Lung (tissue), 11 donors: ENCODE measurements at regions not wholly inside any gene's neighbourhood (a gene's known extent, or its start where the extent isn't known, plus 50 kb on each side); places are given as distances from the start of the nearest gene placed in this dataset.

Experiments used
- ATAC-seq: fragments of 200-7000 bp; cut with Tn5 transposase; one replicate; pipeline ENCODE4 v1.9.1; 2020; ENCODE audit warnings: moderate number of reproducible peaks; ENCODE audit not compliant: insufficient read depth, low FRiP score
- DNase-seq, 3 donors: peaks; one replicate each; pipeline ENCODE4 v3.0.0-alpha.2; 2013 to 2017
- H3K27ac ChIP-seq, 2 donors: one replicate each; pipeline ENCODE4 v1.5.1; 2013; ENCODE audit warnings: mild to moderate bottlenecking in 2 of 2, moderate library complexity in 2 of 2, control low read depth in 1 of 2, inconsistent platforms in 1 of 2, low read depth in 1 of 2, low read length in 1 of 2
- H3K27me3 ChIP-seq, 3 donors: one replicate each; pipeline ENCODE4 v1.5.1; 2013; ENCODE audit warnings: low read length in 2 of 3; ENCODE audit not compliant: control insufficient read depth in 3 of 3, insufficient read depth in 3 of 3
- H3K36me3 ChIP-seq, 4 donors: one replicate each; pipeline ENCODE4 v1.5.1; 2013; ENCODE audit warnings: low read length in 4 of 4, mild to moderate bottlenecking in 1 of 4, moderate library complexity in 1 of 4; ENCODE audit not compliant: control insufficient read depth in 4 of 4, insufficient read depth in 4 of 4
- H3K4me1 ChIP-seq, 5 donors: one replicate each; pipeline ENCODE4 v1.5.1; 2013; ENCODE audit warnings: low read length in 5 of 5, mild to moderate bottlenecking in 2 of 5, moderate library complexity in 1 of 5; ENCODE audit not compliant: control insufficient read depth in 5 of 5, insufficient read depth in 5 of 5
- H3K4me3 ChIP-seq: one replicate; pipeline ENCODE4 v1.5.1; 2013; ENCODE audit warnings: mild to moderate bottlenecking, control low read depth, moderate library complexity
- H3K9ac ChIP-seq, 2 donors: one replicate each; pipeline ENCODE4 v1.5.1; 2013; ENCODE audit warnings: low read length in 2 of 2, control low read depth in 1 of 2; ENCODE audit not compliant: insufficient read depth in 1 of 2
- H3K9me3 ChIP-seq, 4 donors: one replicate each; pipeline ENCODE4 v1.5.1; 2013; ENCODE audit warnings: low read length in 3 of 4, mild to moderate bottlenecking in 1 of 4, moderate library complexity in 1 of 4; ENCODE audit not compliant: control insufficient read depth in 4 of 4, insufficient read depth in 3 of 4
- WGBS, 2 donors: extraction: QIAGEN DNeasy Blood & Tissue Kit; methylation state at CpG; one replicate each; pipeline ENCODE4 v1.1.7; 2013; 5-methylcytosine and 5-hydroxymethylcytosine counted together
- TF ChIP-seq, protein P1 (sequence below): IDR thresholded peaks from 2 replicates; pipeline ENCODE4 v1.5.1; 2012; ENCODE audit warnings: mild to moderate bottlenecking; ENCODE audit errors: control extremely low read depth, extremely low read depth
- donor health status: control.
- donor health status: control.
- donor health status: Bipolar disorder and iron deficiency.
- donor health status: healthy.
- donor health status: DM: yes; HTN: yes; CAD: no.

DNA sequence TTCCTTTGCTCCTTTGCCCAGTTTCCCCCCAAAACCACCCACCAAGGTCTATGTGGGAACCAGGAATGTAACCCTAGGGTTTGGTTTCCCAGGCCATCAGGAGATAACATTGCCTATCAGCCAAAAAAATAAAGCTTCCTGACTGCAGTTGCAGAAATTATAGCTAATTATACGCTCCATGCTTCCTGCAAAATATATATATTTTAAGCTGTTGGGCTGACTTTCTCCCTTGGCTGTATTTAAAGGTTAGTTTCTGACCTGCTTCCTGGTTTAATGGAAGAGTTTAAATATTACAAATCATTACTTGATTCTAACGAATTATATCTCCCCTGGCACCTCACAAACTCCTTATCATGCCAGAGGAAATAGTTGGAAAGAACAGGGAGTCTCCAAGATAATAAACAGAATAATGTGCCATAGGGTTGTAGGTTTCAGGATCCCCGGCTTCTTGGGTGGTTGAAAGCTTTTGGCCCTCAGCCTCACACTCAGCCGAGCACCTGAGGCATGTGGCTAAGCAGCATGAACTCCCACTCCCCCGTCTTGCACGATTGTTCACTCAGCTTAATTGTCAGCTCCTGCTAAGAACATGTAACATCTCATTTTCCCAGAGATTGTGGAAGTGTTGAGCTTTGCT is 79.9 kb downstream of the FZD1 start:
- 50 to 67% methylated on average over 6 of the region's 6 CpGs for WGBS, 2 donors
- H3K9me3 ChIP-seq, result peaks cover 0 to 2% (median 0%) of the 10 kb centered on the region in 4 donors
- no peaks in the 10 kb centered on the region for H3K36me3 ChIP-seq
- H3K27ac ChIP-seq, result no peak overlapping the region
- peak overlapping the region in 1 of 2 donors; percentile 40 for H3K9ac ChIP-seq
- peaks cover 8 to 72% (median 17%) of the 10 kb centered on the region in 5 donors for H3K4me1 ChIP-seq
- ATAC-seq (no peak), DNase-seq (peak; percentile 39 to 70 (median 51))
- TF ChIP-seq, protein P1, sequence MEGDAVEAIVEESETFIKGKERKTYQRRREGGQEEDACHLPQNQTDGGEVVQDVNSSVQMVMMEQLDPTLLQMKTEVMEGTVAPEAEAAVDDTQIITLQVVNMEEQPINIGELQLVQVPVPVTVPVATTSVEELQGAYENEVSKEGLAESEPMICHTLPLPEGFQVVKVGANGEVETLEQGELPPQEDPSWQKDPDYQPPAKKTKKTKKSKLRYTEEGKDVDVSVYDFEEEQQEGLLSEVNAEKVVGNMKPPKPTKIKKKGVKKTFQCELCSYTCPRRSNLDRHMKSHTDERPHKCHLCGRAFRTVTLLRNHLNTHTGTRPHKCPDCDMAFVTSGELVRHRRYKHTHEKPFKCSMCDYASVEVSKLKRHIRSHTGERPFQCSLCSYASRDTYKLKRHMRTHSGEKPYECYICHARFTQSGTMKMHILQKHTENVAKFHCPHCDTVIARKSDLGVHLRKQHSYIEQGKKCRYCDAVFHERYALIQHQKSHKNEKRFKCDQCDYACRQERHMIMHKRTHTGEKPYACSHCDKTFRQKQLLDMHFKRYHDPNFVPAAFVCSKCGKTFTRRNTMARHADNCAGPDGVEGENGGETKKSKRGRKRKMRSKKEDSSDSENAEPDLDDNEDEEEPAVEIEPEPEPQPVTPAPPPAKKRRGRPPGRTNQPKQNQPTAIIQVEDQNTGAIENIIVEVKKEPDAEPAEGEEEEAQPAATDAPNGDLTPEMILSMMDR, result no peak
- no peak overlapping the region for H3K4me3 ChIP-seq
- no peaks in the 10 kb centered on the region for H3K27me3 ChIP-seq

- DNase-seq (no peak), ATAC-seq (no peak)
- Histone ChIP-seq H3K36me3 (no peaks in the 10 kb centered on the region), H3K4me3 (no peak overlapping the region), H3K27me3 (no peaks in the 10 kb centered on the region), H3K9me3 (peaks cover 0 to 2% (median 0%) of the 10 kb centered on the region in 4 donors), H3K4me1 (peaks cover 8 to 73% (median 17%) of the 10 kb centered on the region in 5 donors), H3K27ac (no peak overlapping the region), H3K9ac (no peak overlapping the region)
- TF ChIP-seq, protein P1, result no peak
- 87 to 92% methylated on average over 5 of the region's 5 CpGs for WGBS, 2 donors
These were observed 80.7 kb downstream of the FZD1 start for GRCh38 chr7:91344911-91345310.

GRCh38 chr7:91345449-91345848 is 81.2 kb downstream of the FZD1 start:
- DNase-seq, result no peak
- no peak for ATAC-seq
- Histone ChIP-seq H3K4me3 (no peak overlapping the region), H3K27ac (no peak overlapping the region), H3K4me1 (peaks cover 8 to 73% (median 17%) of the 10 kb centered on the region in 5 donors), H3K9me3 (peaks cover 0 to 2% (median 0%) of the 10 kb centered on the region in 4 donors), H3K9ac (no peak overlapping the region), H3K27me3 (no peaks in the 10 kb centered on the region), H3K36me3 (no peaks in the 10 kb centered on the region)
- TF ChIP-seq, protein P1, result no peak
- 49 to 50% methylated on average over 1 of the region's 1 CpG for WGBS, 2 donors

- ATAC-seq, result no peak
- Histone ChIP-seq H3K27me3 (no peaks in the 10 kb centered on the region), H3K27ac (no peak overlapping the region), H3K4me3 (no peak overlapping the region), H3K4me1 (peaks cover 8 to 73% (median 17%) of the 10 kb centered on the region in 5 donors), H3K9ac (no peak overlapping the region), H3K9me3 (peaks cover 0 to 2% (median 0%) of the 10 kb centered on the region in 4 donors), H3K36me3 (no peaks in the 10 kb centered on the region)
- TF ChIP-seq, protein P1, result no peak
- DNase-seq, result peak in 2 of 3 donors; percentile 88 to 93
These were observed 82.2 kb downstream of the FZD1 start for GRCh38 chr7:91346426-91346825.
